Keratinocyte (primary cell): ENCODE measurements at regions not wholly inside any gene's neighbourhood (a gene's known extent, or its start where the extent isn't known, plus 50 kb on each side); places are given as distances from the start of the nearest gene placed in this dataset.

Experiments
- DNase-seq: peaks from one replicate; pipeline ENCODE4 v3.0.0-alpha.2; 2011; ENCODE audit warnings: low read depth, missing footprints, low spot score
- FAIRE-seq: peaks from 2 replicates; lab custom pipeline; 2011; peaks lifted over from hg19 to GRCh38; lab: Jason Lieb, UNC
- H2AFZ ChIP-seq: 2 replicates; pipeline ENCODE4 v1.6.0; 2012; ENCODE audit warnings: low read length, control low read depth, inconsistent platforms; ENCODE audit not compliant: control insufficient read depth
- H3K27ac ChIP-seq: 2 replicates; pipeline ENCODE4 v1.5.1; 2011; ENCODE audit warnings: low read length; ENCODE audit not compliant: control insufficient read depth, insufficient read depth
- H3K27me3 ChIP-seq: 3 replicates; pipeline ENCODE4 v1.6.0; 2011; ENCODE audit warnings: low read length; ENCODE audit not compliant: control insufficient read depth, insufficient read depth; ENCODE audit errors: extremely low read depth
- H3K36me3 ChIP-seq, 2 experiments: 2 replicates in 1 of 2; 3 replicates in 1 of 2; pipeline ENCODE4 v1.5.1; 2011; ENCODE audit warnings: low read length in 2 of 2, mild to moderate bottlenecking in 1 of 2; ENCODE audit not compliant: control insufficient read depth in 2 of 2, insufficient read depth in 2 of 2; ENCODE audit errors: extremely low read depth in 1 of 2
- H3K4me1 ChIP-seq: 3 replicates; pipeline ENCODE4 v1.5.1; 2011; ENCODE audit warnings: low read length; ENCODE audit not compliant: control insufficient read depth, insufficient read depth; ENCODE audit errors: extremely low read depth
- H3K4me2 ChIP-seq: 3 replicates; pipeline ENCODE4 v1.6.0; 2011; ENCODE audit warnings: low read depth, low read length; ENCODE audit not compliant: control insufficient read depth, insufficient read depth; ENCODE audit errors: extremely low read depth
- H3K4me3 ChIP-seq, 3 experiments: fragments of 200-600 bp in 1 of 3; sonication (generic) in 1 of 3; 2 replicates in 2 of 3; 3 replicates in 1 of 3; pipeline ENCODE4 v1.5.1; 2011 to 2016; ENCODE audit warnings: low read length in 3 of 3, mild to moderate bottlenecking in 3 of 3, control low read depth in 2 of 3, inconsistent platforms in 1 of 3, low read depth in 1 of 3, mixed read lengths in 1 of 3, mixed run types in 1 of 3, moderate library complexity in 1 of 3; ENCODE audit not compliant: control insufficient read depth in 2 of 3, insufficient read depth in 2 of 3; ENCODE audit errors: extremely low read depth in 1 of 3
- H3K79me2 ChIP-seq: 2 replicates; pipeline ENCODE4 v1.6.0; 2012; ENCODE audit warnings: low read length; ENCODE audit not compliant: control insufficient read depth, insufficient read depth
- H3K9ac ChIP-seq: 3 replicates; pipeline ENCODE4 v1.6.0; 2011; ENCODE audit warnings: low read length; ENCODE audit not compliant: control insufficient read depth, insufficient read depth; ENCODE audit errors: extremely low read depth
- H3K9me1 ChIP-seq: 3 replicates; pipeline ENCODE4 v1.6.0; 2011; ENCODE audit warnings: low read length; ENCODE audit not compliant: control insufficient read depth, insufficient read depth; ENCODE audit errors: extremely low read depth
- H3K9me3 ChIP-seq: 2 replicates; pipeline ENCODE4 v1.5.1; 2012; ENCODE audit warnings: low read depth, low read length; ENCODE audit not compliant: control insufficient read depth
- H4K20me1 ChIP-seq: 3 replicates; pipeline ENCODE4 v1.6.0; 2011; ENCODE audit warnings: low read length; ENCODE audit not compliant: control insufficient read depth, insufficient read depth; ENCODE audit errors: extremely low read depth
- CTCF ChIP-seq, 3 experiments: IDR thresholded peaks in 1 of 3; conservative IDR thresholded peaks in 1 of 3; optimal IDR thresholded peaks in 1 of 3; 2 replicates in 2 of 3; 3 replicates in 1 of 3; pipeline versions ENCODE3 to v1.5.1; 2011; ENCODE audit warnings: low read length in 3 of 3, mild to moderate bottlenecking in 3 of 3, moderate library complexity in 2 of 3, control low read depth in 1 of 3, inconsistent platforms in 1 of 3; ENCODE audit not compliant: insufficient read depth in 2 of 3; ENCODE audit errors: extremely low read depth in 1 of 3
- EZH2 ChIP-seq: IDR thresholded peaks from one replicate; pipeline ENCODE4 v1.6.1; 2012; ENCODE audit warnings: inconsistent platforms, mild to moderate bottlenecking, low read length, moderate library complexity
- dilution Hi-C: fragments of 300-500 bp; cut with MboI; formaldehyde crosslinking; loops from one replicate; pipeline ENCODE4 v1.7.0; 2020; ENCODE audit warnings: low sequenced_read_pairs; ENCODE audit not compliant: extremely low pct_ligation_motif_present

GRCh38 chr11:112448806-112449205, 188.1 kb upstream of the PLET1 start:
- DNase-seq (no peak), FAIRE-seq (no peak)
- Histone ChIP-seq H3K27me3 (no peaks in the 10 kb centered on the region), H2AFZ (no peak overlapping the region), H3K4me1 (no peaks in the 10 kb centered on the region), H3K4me2 (no peak overlapping the region), H3K36me3 (no peaks in the 10 kb centered on the region), H3K9ac (no peak overlapping the region), H3K9me1 (no peaks in the 10 kb centered on the region), H4K20me1 (no peaks in the 10 kb centered on the region), H3K4me3 (no peak overlapping the region), H3K9me3 (no peaks in the 10 kb centered on the region), H3K79me2 (no peaks in the 10 kb centered on the region), H3K27ac (no peak overlapping the region)
- TF ChIP-seq CTCF (optimal IDR thresholded peaks at IDR 0.05 in 1 of 3, IDR thresholded peaks at IDR 0.05 in 1 of 3, conservative IDR thresholded peaks at IDR 0.05 in 1 of 3; ENCODE audit: extremely low read depth in 1 of 3, insufficient read depth in 2 of 3, low read length in 3 of 3) (no peak), EZH2 (no peak)
- dilution Hi-C loops: no loop called here

DNA sequence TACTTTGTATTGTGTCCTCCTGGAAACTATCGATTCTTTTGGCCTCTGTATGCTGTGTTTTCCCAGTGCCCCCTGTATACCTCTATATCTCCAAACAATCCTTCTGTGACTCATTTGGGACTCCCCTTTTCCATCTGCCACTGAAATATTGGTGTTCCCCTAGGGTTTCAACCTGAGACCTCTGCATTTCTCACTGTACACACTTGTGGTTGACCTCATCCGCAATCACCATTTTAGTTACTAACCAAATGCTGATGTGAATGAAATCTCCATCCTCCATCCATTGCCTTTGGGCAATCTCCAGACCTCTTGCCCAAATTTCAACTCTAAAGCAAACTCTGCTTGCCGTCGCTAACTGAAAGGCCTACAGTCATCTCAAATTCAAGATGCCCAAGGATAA, 190.6 kb upstream of the PLET1 start:
- Histone ChIP-seq H4K20me1 (no peaks in the 10 kb centered on the region), H3K4me2 (no peak overlapping the region), H3K27ac (no peak overlapping the region), H3K36me3 (no peaks in the 10 kb centered on the region), H3K27me3 (no peaks in the 10 kb centered on the region), H3K9me1 (no peaks in the 10 kb centered on the region), H3K79me2 (no peaks in the 10 kb centered on the region), H3K4me1 (no peaks in the 10 kb centered on the region), H3K9ac (no peak overlapping the region), H2AFZ (no peak overlapping the region), H3K9me3 (no peaks in the 10 kb centered on the region), H3K4me3 (no peak overlapping the region)
- TF ChIP-seq CTCF (optimal IDR thresholded peaks at IDR 0.05 in 1 of 3, IDR thresholded peaks at IDR 0.05 in 1 of 3, conservative IDR thresholded peaks at IDR 0.05 in 1 of 3; ENCODE audit: extremely low read depth in 1 of 3, insufficient read depth in 2 of 3, low read length in 3 of 3) (no peak), EZH2 (no peak)
- DNase-seq (no peak), FAIRE-seq (no peak)
- dilution Hi-C loops: no loop called here
